ENCODE measurements at regions not wholly inside any gene's neighbourhood (a gene's known extent, or its start where the extent isn't known, plus 50 kb on each side); places are given as distances from the start of the nearest gene placed in this dataset.

- no peak overlapping the region for H3K4me3 ChIP-seq (ENCODE audit: low read length in 2 of 2)
- no peaks in the 10 kb centered on the region for H3K36me3 ChIP-seq (ENCODE audit: control insufficient read depth in 2 of 2, insufficient read depth in 2 of 2, low read length in 1 of 2)
- H3K4me1 ChIP-seq (ENCODE audit: control insufficient read depth in 2 of 2, insufficient read depth in 2 of 2, low read length in 2 of 2) = no peaks in the 10 kb centered on the region
- H3K27me3 ChIP-seq (ENCODE audit: control insufficient read depth in 2 of 2, insufficient read depth in 1 of 2, low read length in 1 of 2) = no peaks in the 10 kb centered on the region
- DNase-seq (ENCODE audit: low read depth in 6 of 9, low spot score in 9 of 9) = no peak
- WGBS = 90% methylated on average over 4 of the region's 4 CpGs
- no peak overlapping the region for H3K27ac ChIP-seq (ENCODE audit: low read depth in 1 of 2, low read length in 1 of 2)
- no peaks in the 10 kb centered on the region for H3K9me3 ChIP-seq (ENCODE audit: control insufficient read depth in 2 of 2, insufficient read depth in 1 of 2, low read length in 1 of 2)
These were observed 105.7 kb downstream of the LCA5 start for GRCh38 chr6:79431537-79431933.

- DNase-seq (ENCODE audit: low read depth in 6 of 9, low spot score in 9 of 9) = no peak
- 97% methylated on average over 13 of the region's 13 CpGs for WGBS
- H3K4me3 ChIP-seq (ENCODE audit: low read length in 2 of 2) = no peak overlapping the region
- no peaks in the 10 kb centered on the region for H3K4me1 ChIP-seq (ENCODE audit: control insufficient read depth in 2 of 2, insufficient read depth in 2 of 2, low read length in 2 of 2)
- no peak overlapping the region for H3K27ac ChIP-seq (ENCODE audit: low read depth in 1 of 2, low read length in 1 of 2)
- H3K36me3 ChIP-seq (ENCODE audit: control insufficient read depth in 2 of 2, insufficient read depth in 2 of 2, low read length in 1 of 2) = no peaks in the 10 kb centered on the region
- no peaks in the 10 kb centered on the region for H3K27me3 ChIP-seq (ENCODE audit: control insufficient read depth in 2 of 2, insufficient read depth in 1 of 2, low read length in 1 of 2)
- no peaks in the 10 kb centered on the region for H3K9me3 ChIP-seq (ENCODE audit: control insufficient read depth in 2 of 2, insufficient read depth in 1 of 2, low read length in 1 of 2)
These were observed 106.2 kb downstream of the LCA5 start for GRCh38 chr6:79430913-79431536.

GRCh38 chr6:79427721-79428120, 109.5 kb downstream of the LCA5 start:
- WGBS = 98% methylated on average over 2 of the region's 2 CpGs
- H3K4me1 ChIP-seq (ENCODE audit: control insufficient read depth in 2 of 2, insufficient read depth in 2 of 2, low read length in 2 of 2) = no peaks in the 10 kb centered on the region
- no peak overlapping the region for H3K27ac ChIP-seq (ENCODE audit: low read depth in 1 of 2, low read length in 1 of 2)
- no peak overlapping the region for H3K4me3 ChIP-seq (ENCODE audit: low read length in 2 of 2)
- H3K36me3 ChIP-seq (ENCODE audit: control insufficient read depth in 2 of 2, insufficient read depth in 2 of 2, low read length in 1 of 2) = no peaks in the 10 kb centered on the region
- no peak for DNase-seq (ENCODE audit: low read depth in 6 of 9, low spot score in 9 of 9)
- no peaks in the 10 kb centered on the region for H3K9me3 ChIP-seq (ENCODE audit: control insufficient read depth in 2 of 2, insufficient read depth in 1 of 2, low read length in 1 of 2)
- no peaks in the 10 kb centered on the region for H3K27me3 ChIP-seq (ENCODE audit: control insufficient read depth in 2 of 2, insufficient read depth in 1 of 2, low read length in 1 of 2)

GRCh38 chr6:79426625-79427278, 110.5 kb downstream of the LCA5 start:
- no peaks in the 10 kb centered on the region for H3K36me3 ChIP-seq (ENCODE audit: control insufficient read depth in 2 of 2, insufficient read depth in 2 of 2, low read length in 1 of 2)
- no peaks in the 10 kb centered on the region for H3K9me3 ChIP-seq (ENCODE audit: control insufficient read depth in 2 of 2, insufficient read depth in 1 of 2, low read length in 1 of 2)
- no peaks in the 10 kb centered on the region for H3K4me1 ChIP-seq (ENCODE audit: control insufficient read depth in 2 of 2, insufficient read depth in 2 of 2, low read length in 2 of 2)
- H3K4me3 ChIP-seq (ENCODE audit: low read length in 2 of 2) = no peak overlapping the region
- H3K27me3 ChIP-seq (ENCODE audit: control insufficient read depth in 2 of 2, insufficient read depth in 1 of 2, low read length in 1 of 2) = no peaks in the 10 kb centered on the region
- WGBS = 98% methylated on average over 5 of the region's 5 CpGs
- DNase-seq (ENCODE audit: low read depth in 6 of 9, low spot score in 9 of 9) = no peak
- no peak overlapping the region for H3K27ac ChIP-seq (ENCODE audit: low read depth in 1 of 2, low read length in 1 of 2)

DNA sequence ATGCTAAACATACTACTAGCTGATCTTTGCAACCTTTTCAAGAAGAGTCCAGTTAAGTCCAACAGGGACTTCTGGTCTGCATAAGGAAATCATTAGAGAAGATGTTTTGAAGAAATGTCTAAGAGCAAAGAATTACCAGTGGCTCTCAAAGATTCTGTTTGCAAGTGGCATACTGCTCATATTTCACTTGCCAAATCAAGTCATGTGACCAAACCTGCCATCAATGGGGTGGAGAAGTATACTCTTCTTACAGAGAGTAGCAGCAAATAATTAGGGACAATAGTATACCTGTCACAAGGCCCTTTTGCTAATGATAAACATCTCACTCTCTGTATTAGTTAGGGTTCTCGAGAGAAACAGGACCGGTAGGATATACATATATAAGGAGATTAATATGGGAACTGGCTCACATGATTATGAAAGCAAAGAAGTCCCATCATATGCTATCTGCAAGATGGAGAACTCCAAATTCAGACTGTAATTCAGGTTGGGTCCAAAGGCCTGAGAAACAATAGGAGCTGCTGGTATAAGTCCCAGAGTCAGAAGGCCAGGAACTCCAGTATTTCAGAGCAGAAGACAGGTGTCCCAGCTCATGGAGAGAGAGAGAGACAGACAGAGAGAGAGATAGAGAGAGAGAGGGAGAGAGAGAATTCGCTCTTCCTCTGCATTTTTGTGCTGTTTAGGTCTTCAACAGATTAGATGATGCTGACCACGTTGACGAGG, 111.5 kb downstream of the LCA5 start:
- H3K4me1 ChIP-seq (ENCODE audit: control insufficient read depth in 2 of 2, insufficient read depth in 2 of 2, low read length in 2 of 2) = no peaks in the 10 kb centered on the region
- WGBS = 94% methylated on average over 5 of the region's 5 CpGs

GRCh38 chr6:79423216-79423615, 114.0 kb downstream of the LCA5 start:
- 92% methylated on average over 2 of the region's 2 CpGs for WGBS
- Histone ChIP-seq H3K36me3 (ENCODE audit: control insufficient read depth in 2 of 2, insufficient read depth in 2 of 2, low read length in 1 of 2) (no peaks in the 10 kb centered on the region), H3K4me1 (ENCODE audit: control insufficient read depth in 2 of 2, insufficient read depth in 2 of 2, low read length in 2 of 2) (no peaks in the 10 kb centered on the region), H3K27me3 (ENCODE audit: control insufficient read depth in 2 of 2, insufficient read depth in 1 of 2, low read length in 1 of 2) (no peaks in the 10 kb centered on the region), H3K4me3 (ENCODE audit: low read length in 2 of 2) (no peak overlapping the region), H3K27ac (ENCODE audit: low read depth in 1 of 2, low read length in 1 of 2) (no peak overlapping the region), H3K9me3 (ENCODE audit: control insufficient read depth in 2 of 2, insufficient read depth in 1 of 2, low read length in 1 of 2) (no peaks in the 10 kb centered on the region)
- DNase-seq (ENCODE audit: low read depth in 6 of 9, low spot score in 9 of 9) = no peak

More for the DNA sequence above, 111.5 kb downstream of the LCA5 start:
- DNase-seq (ENCODE audit: low read depth in 6 of 9, low spot score in 9 of 9) = no peak
- Histone ChIP-seq H3K9me3 (ENCODE audit: control insufficient read depth in 2 of 2, insufficient read depth in 1 of 2, low read length in 1 of 2) (no peaks in the 10 kb centered on the region), H3K27ac (ENCODE audit: low read depth in 1 of 2, low read length in 1 of 2) (no peak overlapping the region), H3K27me3 (ENCODE audit: control insufficient read depth in 2 of 2, insufficient read depth in 1 of 2, low read length in 1 of 2) (no peaks in the 10 kb centered on the region), H3K36me3 (ENCODE audit: control insufficient read depth in 2 of 2, insufficient read depth in 2 of 2, low read length in 1 of 2) (no peaks in the 10 kb centered on the region), H3K4me3 (ENCODE audit: low read length in 2 of 2) (no peak overlapping the region)

DNA sequence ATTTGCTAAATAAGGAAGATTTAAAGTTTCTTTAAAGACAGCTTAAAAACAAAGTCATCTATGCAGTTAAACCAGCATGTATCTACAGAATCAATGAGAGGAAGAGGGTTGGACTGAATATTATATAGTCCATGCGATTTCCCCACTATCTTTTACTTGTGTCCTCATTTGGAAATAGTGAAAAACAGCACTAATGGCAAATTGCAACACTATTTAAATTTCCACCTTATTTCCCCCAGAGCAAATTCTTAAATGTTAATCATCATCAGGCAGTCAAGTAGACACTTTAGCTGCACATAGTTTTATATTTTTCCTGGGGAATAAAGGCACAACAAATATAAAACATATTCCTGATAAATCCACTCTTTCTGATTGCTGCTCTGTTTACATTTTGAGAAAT, 114.6 kb downstream of the LCA5 start:
- H3K4me1 ChIP-seq (ENCODE audit: control insufficient read depth in 2 of 2, insufficient read depth in 2 of 2, low read length in 2 of 2) = no peaks in the 10 kb centered on the region
- H3K4me3 ChIP-seq (ENCODE audit: low read length in 2 of 2) = no peak overlapping the region
- H3K27ac ChIP-seq (ENCODE audit: low read depth in 1 of 2, low read length in 1 of 2) = no peak overlapping the region
- no peak for DNase-seq (ENCODE audit: low read depth in 6 of 9, low spot score in 9 of 9)
- 95% methylated on average over 1 of the region's 1 CpG for WGBS
- no peaks in the 10 kb centered on the region for H3K27me3 ChIP-seq (ENCODE audit: control insufficient read depth in 2 of 2, insufficient read depth in 1 of 2, low read length in 1 of 2)
- H3K9me3 ChIP-seq (ENCODE audit: control insufficient read depth in 2 of 2, insufficient read depth in 1 of 2, low read length in 1 of 2) = no peaks in the 10 kb centered on the region
- H3K36me3 ChIP-seq (ENCODE audit: control insufficient read depth in 2 of 2, insufficient read depth in 2 of 2, low read length in 1 of 2) = no peaks in the 10 kb centered on the region

GRCh38 chr6:79421707-79422484, 115.3 kb downstream of the LCA5 start:
- H3K27me3 ChIP-seq (ENCODE audit: control insufficient read depth in 2 of 2, insufficient read depth in 1 of 2, low read length in 1 of 2) = no peaks in the 10 kb centered on the region
- no peak overlapping the region for H3K27ac ChIP-seq (ENCODE audit: low read depth in 1 of 2, low read length in 1 of 2)
- peak in 3 of 9 donors; percentile 0 to 37 (median 12) for DNase-seq (ENCODE audit: low read depth in 6 of 9, low spot score in 9 of 9)
- 40% methylated on average over 5 of the region's 5 CpGs for WGBS
- no peaks in the 10 kb centered on the region for H3K4me1 ChIP-seq (ENCODE audit: control insufficient read depth in 2 of 2, insufficient read depth in 2 of 2, low read length in 2 of 2)
- H3K36me3 ChIP-seq (ENCODE audit: control insufficient read depth in 2 of 2, insufficient read depth in 2 of 2, low read length in 1 of 2) = no peaks in the 10 kb centered on the region
- H3K9me3 ChIP-seq (ENCODE audit: control insufficient read depth in 2 of 2, insufficient read depth in 1 of 2, low read length in 1 of 2) = no peaks in the 10 kb centered on the region
- H3K4me3 ChIP-seq (ENCODE audit: low read length in 2 of 2) = no peak overlapping the region

DNA sequence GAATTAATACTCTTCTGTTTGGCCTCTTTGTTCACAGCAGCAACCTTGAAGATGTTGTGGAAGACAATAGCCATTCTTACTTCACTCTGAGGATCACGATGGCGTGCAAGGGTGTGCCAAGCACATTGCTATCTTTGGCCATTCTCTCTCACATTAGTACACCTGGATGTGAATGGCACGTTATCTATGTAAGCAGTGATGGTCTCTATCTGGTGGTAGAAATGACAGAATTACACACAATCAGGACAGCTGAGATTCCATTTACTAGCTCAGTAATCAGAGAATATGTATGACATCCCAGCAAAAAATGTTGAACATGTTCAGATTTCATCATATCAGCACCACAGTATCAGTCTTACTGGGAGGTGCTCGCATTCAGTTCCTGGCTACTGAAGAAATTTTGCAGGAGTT, 116.2 kb downstream of the LCA5 start:
- Histone ChIP-seq H3K9me3 (ENCODE audit: control insufficient read depth in 2 of 2, insufficient read depth in 1 of 2, low read length in 1 of 2) (no peaks in the 10 kb centered on the region), H3K27me3 (ENCODE audit: control insufficient read depth in 2 of 2, insufficient read depth in 1 of 2, low read length in 1 of 2) (no peaks in the 10 kb centered on the region), H3K27ac (ENCODE audit: low read depth in 1 of 2, low read length in 1 of 2) (no peak overlapping the region), H3K36me3 (ENCODE audit: control insufficient read depth in 2 of 2, insufficient read depth in 2 of 2, low read length in 1 of 2) (no peaks in the 10 kb centered on the region), H3K4me1 (ENCODE audit: control insufficient read depth in 2 of 2, insufficient read depth in 2 of 2, low read length in 2 of 2) (no peaks in the 10 kb centered on the region), H3K4me3 (ENCODE audit: low read length in 2 of 2) (no peak overlapping the region)
- 95% methylated on average over 4 of the region's 4 CpGs for WGBS
- DNase-seq (ENCODE audit: low read depth in 6 of 9, low spot score in 9 of 9) = no peak

Measured in thymus (tissue), 11 donors.